ENCODE measurements at regions not wholly inside any gene's neighbourhood (a gene's known extent, or its start where the extent isn't known, plus 50 kb on each side); places are given as distances from the start of the nearest gene placed in this dataset.

DNA sequence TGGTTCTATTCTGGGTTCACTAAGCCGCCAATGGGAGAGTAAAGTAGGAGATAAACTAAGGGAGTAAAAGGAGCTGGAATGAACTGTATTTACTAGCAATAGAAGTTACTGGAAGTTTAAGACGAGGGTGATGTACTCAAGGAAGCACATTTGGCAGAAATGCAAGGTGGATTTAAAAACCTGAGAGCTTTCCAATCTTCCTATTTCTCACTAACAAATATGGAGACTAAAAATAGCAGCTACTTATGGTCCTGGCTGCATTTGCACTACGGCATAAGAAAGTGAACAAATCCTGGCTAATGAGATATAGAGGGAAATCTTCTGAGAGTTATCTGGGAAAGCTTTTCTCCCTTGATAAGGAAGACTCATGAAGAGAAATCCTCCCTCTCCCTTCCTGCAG lies 153.4 kb downstream of the TMEM161B start:
- Histone ChIP-seq H3K79me2 (ENCODE audit: insufficient read depth, low read length) (no peaks in the 10 kb centered on the region), H3K36me3 (ENCODE audit: insufficient read depth, low read length) (no peaks in the 10 kb centered on the region), H3K4me1 (ENCODE audit: insufficient read depth, low read length) (no peaks in the 10 kb centered on the region), H3K9me3 (ENCODE audit: insufficient read depth, low read depth, low read length) (no peaks in the 10 kb centered on the region), H3K27ac (ENCODE audit: low read depth, low read length) (no peak overlapping the region), H3K27me3 (ENCODE audit: insufficient read depth, low read length) (no peaks in the 10 kb centered on the region), H2AFZ (ENCODE audit: low read depth, low read length) (no peak overlapping the region), H3K4me2 (ENCODE audit: low read length) (no peak overlapping the region), H3K4me3 (ENCODE audit: insufficient read depth, low read depth, low read length) (no peak overlapping the region), H4K20me1 (ENCODE audit: insufficient read depth, low read length) (no peaks in the 10 kb centered on the region), H3K9ac (ENCODE audit: low read length) (no peak overlapping the region)
- Mint-ChIP-seq H3K36me3 (ENCODE audit: low read depth, unreplicated experiment) (no peaks in the 10 kb centered on the region), H3K4me3 (ENCODE audit: unreplicated experiment) (no peak overlapping the region), H3K9me3 (ENCODE audit: unreplicated experiment) (peaks cover 2% of the 10 kb centered on the region), H3K27ac (ENCODE audit: unreplicated experiment) (no peak overlapping the region), H3K27me3 (ENCODE audit: low read depth, unreplicated experiment) (no peaks in the 10 kb centered on the region), H3K4me1 (ENCODE audit: low read depth, unreplicated experiment) (no peaks in the 10 kb centered on the region)
- TF ChIP-seq EZH2 (IDR thresholded peaks at IDR 0.05; ENCODE audit: insufficient read depth, low read length) = no peak
- TF ChIP-seq, protein P1, sequence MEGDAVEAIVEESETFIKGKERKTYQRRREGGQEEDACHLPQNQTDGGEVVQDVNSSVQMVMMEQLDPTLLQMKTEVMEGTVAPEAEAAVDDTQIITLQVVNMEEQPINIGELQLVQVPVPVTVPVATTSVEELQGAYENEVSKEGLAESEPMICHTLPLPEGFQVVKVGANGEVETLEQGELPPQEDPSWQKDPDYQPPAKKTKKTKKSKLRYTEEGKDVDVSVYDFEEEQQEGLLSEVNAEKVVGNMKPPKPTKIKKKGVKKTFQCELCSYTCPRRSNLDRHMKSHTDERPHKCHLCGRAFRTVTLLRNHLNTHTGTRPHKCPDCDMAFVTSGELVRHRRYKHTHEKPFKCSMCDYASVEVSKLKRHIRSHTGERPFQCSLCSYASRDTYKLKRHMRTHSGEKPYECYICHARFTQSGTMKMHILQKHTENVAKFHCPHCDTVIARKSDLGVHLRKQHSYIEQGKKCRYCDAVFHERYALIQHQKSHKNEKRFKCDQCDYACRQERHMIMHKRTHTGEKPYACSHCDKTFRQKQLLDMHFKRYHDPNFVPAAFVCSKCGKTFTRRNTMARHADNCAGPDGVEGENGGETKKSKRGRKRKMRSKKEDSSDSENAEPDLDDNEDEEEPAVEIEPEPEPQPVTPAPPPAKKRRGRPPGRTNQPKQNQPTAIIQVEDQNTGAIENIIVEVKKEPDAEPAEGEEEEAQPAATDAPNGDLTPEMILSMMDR (IDR thresholded peaks at IDR 0.05; ENCODE audit: insufficient read depth, low read depth, low read length) = no peak
- DNase-seq (ENCODE audit: low read depth) (no peak), FAIRE-seq (no peak)

DNA sequence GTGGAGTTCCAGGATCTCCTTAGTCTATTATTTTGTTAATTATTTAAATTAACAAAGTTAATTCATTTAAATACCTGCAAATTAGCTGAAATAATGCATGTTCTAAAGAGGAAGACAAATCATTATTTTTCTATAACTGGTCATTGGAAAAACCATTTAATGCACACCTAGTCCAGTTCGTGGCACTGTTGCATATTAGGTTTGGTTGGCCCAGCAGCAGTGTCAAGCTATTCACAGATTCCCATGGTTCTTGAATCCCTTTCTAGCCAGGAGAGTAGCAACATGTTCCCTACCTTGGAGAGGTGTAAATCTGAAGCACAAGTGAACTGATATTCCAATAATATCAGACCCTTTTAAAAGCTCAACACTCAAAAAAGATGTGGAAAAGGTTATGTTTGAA lies 155.2 kb downstream of the TMEM161B start:
- Histone ChIP-seq H3K27ac (ENCODE audit: low read depth, low read length) (no peak overlapping the region), H3K36me3 (ENCODE audit: insufficient read depth, low read length) (no peaks in the 10 kb centered on the region), H3K9ac (ENCODE audit: low read length) (no peak overlapping the region), H3K27me3 (ENCODE audit: insufficient read depth, low read length) (no peaks in the 10 kb centered on the region), H3K4me1 (ENCODE audit: insufficient read depth, low read length) (peaks cover 9% of the 10 kb centered on the region), H3K79me2 (ENCODE audit: insufficient read depth, low read length) (no peaks in the 10 kb centered on the region), H3K4me2 (ENCODE audit: low read length) (no peak overlapping the region), H2AFZ (ENCODE audit: low read depth, low read length) (no peak overlapping the region), H4K20me1 (ENCODE audit: insufficient read depth, low read length) (no peaks in the 10 kb centered on the region), H3K4me3 (ENCODE audit: insufficient read depth, low read depth, low read length) (no peak overlapping the region), H3K9me3 (ENCODE audit: insufficient read depth, low read depth, low read length) (no peaks in the 10 kb centered on the region)
- no peaks in the 10 kb centered on the region for H3K36me3 Mint-ChIP-seq (ENCODE audit: low read depth, unreplicated experiment)
- no peak overlapping the region for H3K4me3 Mint-ChIP-seq (ENCODE audit: unreplicated experiment)
- TF ChIP-seq, protein P1 (IDR thresholded peaks at IDR 0.05; ENCODE audit: insufficient read depth, low read depth, low read length) = no peak
- no peak for DNase-seq (ENCODE audit: low read depth)
- FAIRE-seq = no peak
- H3K9me3 Mint-ChIP-seq (ENCODE audit: unreplicated experiment) = no peaks in the 10 kb centered on the region
- H3K27me3 Mint-ChIP-seq (ENCODE audit: low read depth, unreplicated experiment) = no peaks in the 10 kb centered on the region
- no peak overlapping the region for H3K27ac Mint-ChIP-seq (ENCODE audit: unreplicated experiment)
- H3K4me1 Mint-ChIP-seq (ENCODE audit: low read depth, unreplicated experiment) = no peaks in the 10 kb centered on the region

DNA sequence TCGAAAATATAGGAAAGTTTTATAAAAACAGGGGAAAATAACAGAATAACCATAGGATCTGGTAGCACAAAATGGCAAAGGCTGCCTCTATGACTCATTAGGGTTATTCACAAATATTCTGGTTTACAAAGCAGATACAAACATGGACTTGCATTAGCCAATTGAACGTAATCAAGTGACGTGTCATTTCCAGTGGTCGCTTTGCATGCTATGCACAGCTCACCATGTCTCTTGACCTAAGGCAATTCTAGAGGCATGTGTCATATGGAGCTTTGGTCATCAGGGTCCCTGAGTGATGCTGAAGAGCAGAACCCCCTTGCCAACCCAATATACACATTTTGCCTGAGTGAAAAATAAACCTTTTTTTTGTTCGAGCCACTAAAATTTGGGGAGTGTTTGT lies 158.8 kb downstream of the TMEM161B start:
- no peaks in the 10 kb centered on the region for H3K9me3 ChIP-seq (ENCODE audit: insufficient read depth, low read depth, low read length)
- H3K27ac Mint-ChIP-seq (ENCODE audit: unreplicated experiment) = no peak overlapping the region
- peak overlapping the region; percentile 20 for H3K27ac ChIP-seq (ENCODE audit: low read depth, low read length)
- DNase-seq (ENCODE audit: low read depth) (peak; percentile 78), FAIRE-seq (no peak)
- no peaks in the 10 kb centered on the region for H3K4me1 Mint-ChIP-seq (ENCODE audit: low read depth, unreplicated experiment)
- H3K4me2 ChIP-seq (ENCODE audit: low read length) = peak overlapping the region; percentile 64
- H3K4me1 ChIP-seq (ENCODE audit: insufficient read depth, low read length) = peaks cover 9% of the 10 kb centered on the region
- H3K36me3 Mint-ChIP-seq (ENCODE audit: low read depth, unreplicated experiment) = no peaks in the 10 kb centered on the region
- no peaks in the 10 kb centered on the region for H3K9me3 Mint-ChIP-seq (ENCODE audit: unreplicated experiment)
- no peak overlapping the region for H2AFZ ChIP-seq (ENCODE audit: low read depth, low read length)
- no peak for TF ChIP-seq EZH2 (IDR thresholded peaks at IDR 0.05; ENCODE audit: insufficient read depth, low read length)
- TF ChIP-seq, protein P1 (IDR thresholded peaks at IDR 0.05; ENCODE audit: insufficient read depth, low read depth, low read length) = no peak
- H3K27me3 Mint-ChIP-seq (ENCODE audit: low read depth, unreplicated experiment) = no peaks in the 10 kb centered on the region
- no peak overlapping the region for H3K4me3 ChIP-seq (ENCODE audit: insufficient read depth, low read depth, low read length)
- no peaks in the 10 kb centered on the region for H3K79me2 ChIP-seq (ENCODE audit: insufficient read depth, low read length)
- H3K27me3 ChIP-seq (ENCODE audit: insufficient read depth, low read length) = no peaks in the 10 kb centered on the region
- no peaks in the 10 kb centered on the region for H3K36me3 ChIP-seq (ENCODE audit: insufficient read depth, low read length)
- no peak overlapping the region for H3K9ac ChIP-seq (ENCODE audit: low read length)
- H4K20me1 ChIP-seq (ENCODE audit: insufficient read depth, low read length) = no peaks in the 10 kb centered on the region
- no peak overlapping the region for H3K4me3 Mint-ChIP-seq (ENCODE audit: unreplicated experiment)
